H1 (cell line): ENCODE measurements at regions not wholly inside any gene's neighbourhood (a gene's known extent, or its start where the extent isn't known, plus 50 kb on each side); places are given as distances from the start of the nearest gene placed in this dataset.

Source experiments
- CTCF ChIA-PET: fragments of 300-600 bp; sonication (Branson Sonifier 250); formaldehyde crosslinking; loops from one replicate; lab custom pipeline; 2021; ENCODE audit not compliant: partially characterized antibody; lab: Charles Lee
- POLR2A ChIA-PET: fragments of 300-600 bp; sonication (Branson Sonifier 250); formaldehyde crosslinking; loops from one replicate; lab custom pipeline; 2021; ENCODE audit warnings: inconsistent platforms; ENCODE audit not compliant: partially characterized antibody; lab: Charles Lee
- DNase-seq, 2 experiments: peaks; one replicate each; pipeline versions ENCODE4 v3.0.0 to v3.0.0-alpha.2; 2010 to 2022; ENCODE audit warnings: low spot score in 2 of 2, low read depth in 1 of 2, mixed read lengths in 1 of 2
- FAIRE-seq: peaks from 2 replicates; lab custom pipeline; 2011; peaks lifted over from hg19 to GRCh38; lab: Jason Lieb, UNC
- H2AFZ ChIP-seq: 2 replicates; pipeline ENCODE4 v1.8.1; 2012; ENCODE audit warnings: low read length, inconsistent platforms
- H2AK5ac ChIP-seq: 2 replicates; pipeline ENCODE4 v1.6.1; 2013; ENCODE audit warnings: low read depth, low read length
- H2BK120ac ChIP-seq: replicated peaks from 2 replicates; pipeline ENCODE3; 2013; ENCODE audit warnings: low read depth, low read length, inconsistent platforms
- H2BK12ac ChIP-seq: 2 replicates; pipeline ENCODE4 v1.6.1; 2013; ENCODE audit warnings: low read depth, low read length
- H2BK15ac ChIP-seq: 2 replicates; pipeline ENCODE4 v1.6.1; 2013; ENCODE audit warnings: low read length
- H2BK20ac ChIP-seq: 2 replicates; pipeline ENCODE4 v1.6.1; 2013; ENCODE audit warnings: low read length
- H2BK5ac ChIP-seq: 2 replicates; pipeline ENCODE4 v1.6.1; 2013; ENCODE audit warnings: low read depth, low read length
- H3K14ac ChIP-seq: 2 replicates; pipeline ENCODE4 v1.6.1; 2013; ENCODE audit warnings: inconsistent platforms; ENCODE audit not compliant: insufficient read length
- H3K18ac ChIP-seq: 2 replicates; pipeline ENCODE4 v1.6.1; 2013; ENCODE audit warnings: low read length; ENCODE audit errors: extremely low read depth
- H3K23ac ChIP-seq: 2 replicates; pipeline ENCODE4 v1.6.1; 2013; ENCODE audit warnings: inconsistent platforms; ENCODE audit not compliant: insufficient read length
- H3K23me2 ChIP-seq: 2 replicates; pipeline ENCODE4 v1.6.1; 2013; ENCODE audit warnings: low read depth, low read length
- H3K27ac ChIP-seq: 2 replicates; pipeline ENCODE4 v1.6.1; 2011; ENCODE audit warnings: low read depth, low read length, inconsistent platforms
- H3K27me3 ChIP-seq, 4 experiments: replicated peaks in 1 of 4; 1 replicate in 1 of 4; 2 replicates in 3 of 4; pipeline versions ENCODE4 v1.6.1 to v1.8.1; 2011 to 2013; ENCODE audit warnings: low read length in 3 of 4, mild to moderate bottlenecking in 3 of 4, inconsistent platforms in 2 of 4, mixed read lengths in 2 of 4, moderate library complexity in 1 of 4; ENCODE audit not compliant: control insufficient read depth in 3 of 4, insufficient read depth in 3 of 4; ENCODE audit errors: extremely low read depth in 1 of 4
- H3K36me3 ChIP-seq, 4 experiments: 2 replicates each; pipeline versions ENCODE4 v1.6.1 to v1.8.1; 2011 to 2013; ENCODE audit warnings: mild to moderate bottlenecking in 4 of 4, low read length in 3 of 4, moderate library complexity in 2 of 4, control low read depth in 1 of 4, inconsistent platforms in 1 of 4; ENCODE audit not compliant: insufficient read depth in 4 of 4, control insufficient read depth in 2 of 4
- H3K4ac ChIP-seq: replicated peaks from 2 replicates; pipeline ENCODE3; 2013; ENCODE audit warnings: low read length, low read depth, mixed read lengths, inconsistent platforms; ENCODE audit not compliant: insufficient read length
- H3K4me1 ChIP-seq, 4 experiments: replicated peaks in 1 of 4; 1 replicate in 1 of 4; 2 replicates in 3 of 4; pipeline versions ENCODE4 v1.6.1 to v1.8.1; 2011 to 2013; ENCODE audit warnings: low read length in 3 of 4, inconsistent platforms in 2 of 4, mixed read lengths in 1 of 4; ENCODE audit not compliant: insufficient read depth in 4 of 4, control insufficient read depth in 3 of 4
- H3K4me2 ChIP-seq, 2 experiments: 2 replicates each; pipeline versions ENCODE4 v1.6.1 to v1.8.1; 2011 to 2013; ENCODE audit warnings: low read depth in 2 of 2, low read length in 2 of 2, control low read depth in 1 of 2, inconsistent platforms in 1 of 2, mild to moderate bottlenecking in 1 of 2; ENCODE audit not compliant: insufficient read depth in 1 of 2
- H3K4me3 ChIP-seq, 4 experiments: fragments of 200-600, 300-600 bp in 1 of 4; sonication (generic), shearing (Covaris generic), sonication (Bioruptor Twin) in 1 of 4; 2 replicates each; pipeline versions ENCODE4 v1.5.1 to v1.8.1; 2011 to 2016; ENCODE audit warnings: low read length in 4 of 4, low read depth in 3 of 4, control low read depth in 2 of 4, inconsistent platforms in 2 of 4, mild to moderate bottlenecking in 2 of 4, mixed read lengths in 1 of 4, moderate library complexity in 1 of 4; ENCODE audit not compliant: insufficient read depth in 2 of 4; ENCODE audit errors: extremely low read depth in 1 of 4
- H3K56ac ChIP-seq: replicated peaks from 2 replicates; pipeline ENCODE3; 2013; ENCODE audit warnings: low read depth, mild to moderate bottlenecking, mixed read lengths, low read length, inconsistent platforms; ENCODE audit not compliant: insufficient read length
- H3K79me1 ChIP-seq: 2 replicates; pipeline ENCODE4 v1.6.1; 2013; ENCODE audit warnings: low read depth, low read length, control low read depth
- H3K79me2 ChIP-seq, 2 experiments: 2 replicates each; pipeline versions ENCODE4 v1.6.1 to v1.8.1; 2012 to 2013; ENCODE audit warnings: low read length in 2 of 2, mild to moderate bottlenecking in 2 of 2, inconsistent platforms in 1 of 2; ENCODE audit not compliant: insufficient read depth in 2 of 2, control insufficient read depth in 1 of 2
- H3K9ac ChIP-seq, 4 experiments: replicated peaks in 1 of 4; 1 replicate in 1 of 4; 2 replicates in 3 of 4; pipeline versions ENCODE4 v1.6.1 to v1.8.1; 2011 to 2013; ENCODE audit warnings: low read depth in 3 of 4, low read length in 3 of 4, control low read depth in 2 of 4, mild to moderate bottlenecking in 2 of 4, moderate library complexity in 2 of 4, inconsistent platforms in 1 of 4; ENCODE audit errors: extremely low read depth in 1 of 4
- H3K9me3 ChIP-seq, 2 experiments: 2 replicates each; pipeline versions ENCODE4 v1.6.1 to v1.8.1; 2012 to 2013; ENCODE audit warnings: mild to moderate bottlenecking in 2 of 2, moderate library complexity in 2 of 2, control low read depth in 1 of 2, inconsistent platforms in 1 of 2, low read depth in 1 of 2, low read length in 1 of 2, mixed read lengths in 1 of 2; ENCODE audit not compliant: insufficient read depth in 2 of 2
- H4K20me1 ChIP-seq, 2 experiments: replicated peaks in 1 of 2; 2 replicates each; pipeline versions ENCODE3 to v1.8.1; 2011 to 2013; ENCODE audit warnings: inconsistent platforms in 2 of 2, low read length in 2 of 2, mild to moderate bottlenecking in 1 of 2; ENCODE audit not compliant: insufficient read depth in 2 of 2, control insufficient read depth in 1 of 2
- H4K5ac ChIP-seq: 2 replicates; pipeline ENCODE4 v1.6.1; 2013; ENCODE audit warnings: low read length, low read depth, mixed read lengths, inconsistent platforms; ENCODE audit not compliant: insufficient read length
- H4K8ac ChIP-seq: 2 replicates; pipeline ENCODE4 v1.8.0; 2013; ENCODE audit warnings: mild to moderate bottlenecking, moderate library complexity, low read length, inconsistent platforms; ENCODE audit not compliant: insufficient read depth; ENCODE audit errors: extremely low read depth
- H4K91ac ChIP-seq: replicated peaks from 2 replicates; pipeline ENCODE3; 2013; ENCODE audit warnings: low read length, mixed read lengths, inconsistent platforms; ENCODE audit not compliant: insufficient read length
- CBX8 ChIP-seq: fragments of 300-800, 300-1000 bp; sonication (generic); IDR thresholded peaks from 2 replicates; pipeline ENCODE4 v1.7.1; 2016; ENCODE audit warnings: low read depth, low read length, borderline replicate concordance
- CEBPB ChIP-seq: IDR thresholded peaks from 2 replicates; pipeline ENCODE4 v1.6.1; 2012; ENCODE audit warnings: low read depth, low read length
- EGR1 ChIP-seq: IDR thresholded peaks from 2 replicates; pipeline ENCODE4 v1.6.1; 2011; ENCODE audit warnings: low read depth, low read length, borderline replicate concordance
- SAP30 ChIP-seq: fragments of 300-600 bp; sonication (generic); IDR thresholded peaks from 2 replicates; pipeline ENCODE4 v1.7.1; 2012; ENCODE audit warnings: low read length, moderate library complexity, mild to moderate bottlenecking, inconsistent platforms; ENCODE audit not compliant: insufficient read depth, insufficient replicate concordance
- WGBS, 2 experiments: shearing (Covaris generic) in 1 of 2; methylation state at CpG; one replicate each; pipeline versions ENCODE4 v1.1.6 to v1.1.7; 2013 to 2015; ENCODE audit warnings: low lambda C conversion rate in 2 of 2, mixed read lengths in 2 of 2, inconsistent platforms in 1 of 2, low coverage in 1 of 2, missing lambda C conversion rate in 1 of 2; ENCODE audit not compliant: insufficient replicate concordance in 2 of 2, insufficient coverage in 1 of 2, insufficient read length in 1 of 2; ENCODE audit errors: extremely low coverage in 1 of 2, missing lambda C conversion rate in 1 of 2; 5-methylcytosine and 5-hydroxymethylcytosine counted together

GRCh38 chr10:2972810-2973209, 94.5 kb upstream of the PFKP start:
- H2BK12ac ChIP-seq: no peak overlapping the region
- no peak overlapping the region for H3K18ac ChIP-seq
- H3K14ac ChIP-seq: no peak overlapping the region
- DNase-seq (no peak), FAIRE-seq (no peak)
- CTCF ChIA-PET: interaction anchor here (0.7 to 1.6 kb wide), 3 partner anchors 44 to 163 kb away, joined by 3 to 9 read pairs (median 3); no protein-coding TSS in a partner anchor
- no peak overlapping the region for H4K8ac ChIP-seq
- H3K79me1 ChIP-seq: no peaks in the 10 kb centered on the region
- no peak overlapping the region for H3K4ac ChIP-seq
- no peak overlapping the region for H3K23ac ChIP-seq
- H4K5ac ChIP-seq: no peak overlapping the region
- peak overlapping the region; percentile 80; the same call in 1 of the 2 replicates for H2BK20ac ChIP-seq
- no peak overlapping the region for H2BK5ac ChIP-seq
- no peaks in the 10 kb centered on the region for H3K27me3 ChIP-seq
- no peak overlapping the region for H3K56ac ChIP-seq
- no peak overlapping the region for H2AFZ ChIP-seq
- no peak overlapping the region for H4K91ac ChIP-seq
- no peak overlapping the region for H2BK120ac ChIP-seq
- H3K79me2 ChIP-seq: no peaks in the 10 kb centered on the region
- H3K4me1 ChIP-seq: no peaks in the 10 kb centered on the region; a peak in 1 of 7 replicates
- no peak overlapping the region for H2AK5ac ChIP-seq
- peak overlapping the region; percentile 88; the same call in 1 of the 2 replicates for H2BK15ac ChIP-seq
- H3K23me2 ChIP-seq: no peaks in the 10 kb centered on the region
- H4K20me1 ChIP-seq: no peaks in the 10 kb centered on the region
- H3K4me3 ChIP-seq: no peak overlapping the region
- H3K9ac ChIP-seq: no peak overlapping the region
- H3K9me3 ChIP-seq: no peaks in the 10 kb centered on the region
- no peaks in the 10 kb centered on the region for H3K36me3 ChIP-seq
- TF ChIP-seq EGR1 (no peak), CBX8 (no peak), CEBPB (peak; percentile 35; the same call in 1 of the 2 replicates), SAP30 (no peak)
- WGBS, 2 experiments: 92% methylated on average over 8 of the region's 8 CpGs; no CpG with 5 or more reads in 1 of the 2 experiments
- POLR2A ChIA-PET: no interaction called here
- H3K27ac ChIP-seq: no peak overlapping the region
- no peak overlapping the region for H3K4me2 ChIP-seq
